NCI-H2227 (cell line): ENCODE measurements at regions not wholly inside any gene's neighbourhood (a gene's known extent, or its start where the extent isn't known, plus 50 kb on each side); places are given as distances from the start of the nearest gene placed in this dataset.

Experiments used
- DNase-seq: peaks from one replicate; lab custom pipeline; 2025; ENCODE audit not compliant: unreplicated experiment; lab: John Stamatoyannopoulos, UW

DNA sequence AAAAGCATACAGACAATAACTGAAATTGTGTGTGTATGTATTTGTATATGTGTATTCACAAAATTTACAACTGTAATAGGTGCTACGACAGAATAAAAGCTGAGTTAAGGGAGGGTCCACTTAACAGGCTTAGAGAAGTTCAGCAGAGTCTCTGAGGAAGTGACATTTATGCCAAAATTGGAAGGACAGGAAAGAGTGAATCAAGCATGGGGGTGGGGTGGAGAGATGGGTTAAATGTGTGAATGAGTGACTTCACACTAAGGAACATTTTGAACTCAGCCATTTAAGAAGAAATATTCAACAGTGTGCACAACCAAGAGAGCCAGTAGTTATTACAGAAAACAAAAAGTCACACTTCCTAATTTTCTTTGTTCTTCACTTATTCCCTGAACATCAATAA, 53.8 kb upstream of the RGS1 start:
- DNase-seq = no peak

DNA sequence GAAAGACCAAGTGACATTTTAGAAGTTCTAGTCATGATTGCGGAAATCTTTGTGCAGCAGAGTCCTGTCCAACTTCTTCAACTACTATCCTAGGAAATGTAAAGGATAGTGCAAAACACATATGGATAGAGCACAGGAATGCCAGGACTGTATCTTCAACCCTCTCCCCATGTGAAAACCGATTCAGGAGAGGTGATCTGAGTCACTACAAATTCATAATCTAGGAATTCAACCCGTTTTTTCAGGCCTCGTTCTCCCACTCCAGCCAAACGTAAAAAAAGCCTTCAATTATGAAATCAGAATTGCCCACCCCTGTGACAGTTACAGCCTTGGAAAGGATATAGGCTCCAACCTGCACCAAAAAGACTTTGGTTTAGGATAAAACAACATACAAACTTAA, 52.9 kb upstream of the RGS1 start:
- DNase-seq = no peak

DNA sequence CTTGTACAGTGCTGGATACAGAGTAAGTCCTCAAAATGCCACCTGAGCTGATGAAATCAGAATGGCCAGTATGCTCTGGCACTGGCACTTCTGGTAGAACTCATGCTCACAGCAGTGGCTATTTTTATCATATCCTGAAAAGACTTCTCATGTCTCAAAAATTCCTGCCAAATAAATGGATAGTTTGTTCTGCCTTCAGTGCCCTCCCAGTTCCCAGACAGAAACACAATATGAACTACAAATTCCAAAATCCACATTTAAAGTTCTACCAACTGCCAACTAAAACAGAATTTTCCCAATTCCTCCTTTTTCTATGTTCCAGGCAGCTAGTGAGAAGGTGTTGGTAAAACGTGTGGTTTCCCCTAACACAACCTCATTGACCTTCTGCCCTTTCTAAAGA, 51.4 kb upstream of the RGS1 start:
- DNase-seq = no peak
